ENCODE measurements at regions not wholly inside any gene's neighbourhood (a gene's known extent, or its start where the extent isn't known, plus 50 kb on each side); places are given as distances from the start of the nearest gene placed in this dataset.

DNA sequence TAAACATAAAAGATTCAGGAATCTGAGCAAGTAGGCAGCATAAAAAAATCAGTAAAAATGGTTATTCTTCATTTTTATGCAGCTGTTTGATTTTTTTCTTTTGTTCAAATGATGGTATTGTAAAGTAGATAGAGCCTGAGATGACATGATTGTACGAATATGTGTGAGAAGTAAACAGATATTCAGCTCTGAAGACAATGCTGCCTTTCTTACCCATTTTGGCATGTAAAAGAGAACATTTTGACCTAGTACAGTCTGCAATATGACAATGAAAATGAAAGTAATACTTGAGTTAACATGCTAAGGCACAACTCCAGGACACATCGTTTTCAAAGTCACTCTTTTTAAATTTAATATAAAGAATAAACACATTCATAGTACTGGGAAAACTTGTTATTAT, 95.7 kb upstream of the NCAM2 start:
- Histone ChIP-seq H3K4me2 (ENCODE audit: insufficient read depth, low read length) (no peak overlapping the region), H3K36me3 (ENCODE audit: control insufficient read depth, insufficient read depth, low read length) (no peaks in the 10 kb centered on the region), H4K20me1 (replicated peaks; ENCODE audit: control insufficient read depth, insufficient read depth, low read length) (no peaks in the 10 kb centered on the region), H3K9me1 (ENCODE audit: control insufficient read depth, insufficient read depth, low read length) (no peaks in the 10 kb centered on the region), H3K27ac (ENCODE audit: extremely low read depth, low read depth, low read length) (no peak overlapping the region), H2AFZ (ENCODE audit: low read depth, low read length) (no peak overlapping the region), H3K27me3 (ENCODE audit: control insufficient read depth in 2 of 2, insufficient read depth in 2 of 2, low read length in 2 of 2) (no peaks in the 10 kb centered on the region), H3K9ac (ENCODE audit: insufficient read depth in 1 of 2, low read depth in 2 of 2, low read length in 2 of 2) (no peak overlapping the region), H3K79me2 (ENCODE audit: control insufficient read depth, insufficient read depth, low read length) (no peaks in the 10 kb centered on the region), H3K4me3 (no peak overlapping the region), H3K4me1 (replicated peaks in 1 of 2; ENCODE audit: control insufficient read depth in 2 of 2, insufficient read depth in 2 of 2, low read length in 2 of 2) (no peaks in the 10 kb centered on the region), H3K9me3 (replicated peaks; ENCODE audit: control insufficient read depth, insufficient read depth, low read depth, low read length) (no peaks in the 10 kb centered on the region)
- no peak for FAIRE-seq
- 3% methylated on average over 2 of the region's 2 CpGs for WGBS (ENCODE audit: insufficient coverage, low coverage, missing lambda C conversion rate)
- intact Hi-C loops (cut with micrococcal nuclease), result no loop called here
- no peak for ATAC-seq
- TF ChIP-seq CEBPB (tag; IDR thresholded peaks at IDR 0.05), result no peak
- TF ChIP-seq, protein P1, sequence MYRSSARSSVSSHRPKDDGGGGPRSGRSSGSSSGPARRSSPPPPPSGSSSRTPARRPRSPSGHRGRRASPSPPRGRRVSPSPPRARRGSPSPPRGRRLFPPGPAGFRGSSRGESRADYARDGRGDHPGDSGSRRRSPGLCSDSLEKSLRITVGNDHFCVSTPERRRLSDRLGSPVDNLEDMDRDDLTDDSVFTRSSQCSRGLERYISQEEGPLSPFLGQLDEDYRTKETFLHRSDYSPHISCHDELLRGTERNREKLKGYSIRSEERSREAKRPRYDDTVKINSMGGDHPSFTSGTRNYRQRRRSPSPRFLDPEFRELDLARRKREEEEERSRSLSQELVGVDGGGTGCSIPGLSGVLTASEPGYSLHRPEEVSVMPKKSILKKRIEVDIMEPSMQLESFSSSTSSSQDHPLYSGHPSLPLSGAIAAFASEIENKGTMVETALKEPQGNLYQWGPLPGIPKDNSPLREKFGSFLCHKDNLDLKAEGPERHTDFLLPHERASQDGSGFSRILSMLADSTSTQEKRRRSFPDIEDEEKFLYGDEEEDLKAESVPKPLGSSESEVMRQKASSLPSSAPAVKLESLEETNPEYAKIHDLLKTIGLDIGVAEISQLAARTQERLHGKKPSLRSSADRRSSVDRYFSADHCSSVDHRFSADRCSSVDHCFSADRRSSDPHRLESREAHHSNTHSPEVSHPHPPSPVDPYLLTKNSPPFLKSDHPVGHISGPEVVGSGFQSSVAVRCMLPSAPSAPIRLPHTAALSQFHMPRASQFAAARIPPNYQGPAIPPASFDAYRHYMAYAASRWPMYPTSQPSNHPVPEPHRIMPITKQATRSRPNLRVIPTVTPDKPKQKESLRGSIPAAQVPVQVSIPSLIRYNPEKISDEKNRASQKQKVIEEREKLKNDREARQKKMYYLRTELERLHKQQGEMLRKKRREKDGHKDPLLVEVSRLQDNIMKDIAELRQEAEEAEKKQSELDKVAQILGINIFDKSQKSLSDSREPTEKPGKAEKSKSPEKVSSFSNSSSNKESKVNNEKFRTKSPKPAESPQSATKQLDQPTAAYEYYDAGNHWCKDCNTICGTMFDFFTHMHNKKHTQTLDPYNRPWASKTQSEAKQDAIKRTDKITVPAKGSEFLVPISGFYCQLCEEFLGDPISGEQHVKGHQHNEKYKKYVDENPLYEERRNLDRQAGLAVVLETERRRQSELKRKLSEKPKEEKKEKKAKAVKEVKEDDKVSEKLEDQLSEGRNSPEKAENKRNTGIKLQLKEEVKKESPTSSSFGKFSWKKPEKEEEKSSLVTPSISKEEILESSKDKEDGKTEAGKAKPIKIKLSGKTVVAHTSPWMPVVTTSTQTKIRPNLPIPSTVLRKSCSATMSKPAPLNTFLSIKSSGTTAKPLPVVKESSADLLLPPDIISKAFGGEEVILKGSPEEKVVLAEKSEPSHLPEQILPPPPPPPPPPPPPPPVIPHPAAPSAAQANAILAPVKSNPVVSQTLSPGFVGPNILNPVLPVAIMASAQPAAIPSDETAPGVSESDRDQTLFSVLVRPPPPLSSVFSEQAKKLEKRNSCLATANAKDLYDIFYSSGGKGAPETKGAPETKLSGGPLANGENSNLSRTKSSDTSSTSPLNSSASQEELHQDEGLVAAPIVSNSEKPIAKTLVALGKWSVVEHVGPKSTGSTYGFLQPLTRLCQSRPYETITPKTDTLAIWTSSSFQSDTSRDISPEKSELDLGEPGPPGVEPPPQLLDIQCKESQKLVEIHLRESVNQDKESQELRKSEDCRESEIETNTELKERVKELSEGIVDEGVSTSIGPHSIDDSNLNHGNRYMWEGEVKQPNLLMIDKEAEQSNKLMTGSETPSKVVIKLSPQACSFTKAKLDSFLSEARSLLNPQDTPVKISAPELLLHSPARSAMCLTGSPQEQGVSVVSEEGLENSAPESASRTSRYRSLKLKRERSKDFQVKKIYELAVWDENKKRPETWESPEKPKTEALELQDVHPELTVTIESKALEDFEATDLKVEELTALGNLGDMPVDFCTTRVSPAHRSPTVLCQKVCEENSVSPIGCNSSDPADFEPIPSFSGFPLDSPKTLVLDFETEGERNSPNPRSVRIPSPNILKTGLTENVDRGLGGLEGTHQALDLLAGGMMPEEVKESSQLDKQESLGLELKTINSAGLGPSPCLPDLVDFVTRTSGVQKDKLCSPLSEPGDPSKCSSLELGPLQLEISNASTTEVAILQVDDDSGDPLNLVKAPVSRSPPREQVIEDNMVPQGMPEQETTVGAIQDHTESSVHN (IDR thresholded peaks at IDR 0.05; ENCODE audit: borderline replicate concordance in 1 of 2, low read depth in 1 of 2), result no peak
- TF ChIP-seq RBM25 (IDR thresholded peaks at IDR 0.05; ENCODE audit: low read depth, low read length, severe bottlenecking), result no peak
- TF ChIP-seq RCOR1 (IDR thresholded peaks at IDR 0.05; ENCODE audit: borderline replicate concordance in 1 of 2, low read depth in 2 of 2, low read length in 2 of 2), result no peak
- TF ChIP-seq PML (IDR thresholded peaks at IDR 0.05; ENCODE audit: low read length), result no peak
- no peak for TF ChIP-seq ZBTB9 (CRISPR knock-in tag; IDR thresholded peaks at IDR 0.05)
- no peak for TF ChIP-seq MXI1 (IDR thresholded peaks at IDR 0.05; ENCODE audit: low read depth, low read length)
- no peak for TF ChIP-seq STAT5A (IDR thresholded peaks at IDR 0.05; ENCODE audit: borderline replicate concordance, low read length)
- TF ChIP-seq FOXP4 (CRISPR knock-in tag; IDR thresholded peaks at IDR 0.05; ENCODE audit: borderline replicate concordance), result no peak
- no peak for TF ChIP-seq ZNF3 (CRISPR knock-in tag; IDR thresholded peaks at IDR 0.05)
- DNase-seq (ENCODE audit: extremely low read depth in 1 of 4, low spot score in 3 of 4), result no peak
- ChIA-PET POLR2A (no interaction called here), CTCF (ENCODE audit: low intra/inter-chr PET ratio) (interaction anchor here (0.6 kb wide), 1 partner anchor 425 kb away, joined by 3 read pairs; no protein-coding TSS in a partner anchor)
- BruUV-seq (replicated peaks), result no TSS peak
- in situ Hi-C loops (cut with MboI), result no loop called here

Measured in K562 (cell line).